ENCODE measurements at regions not wholly inside any gene's neighbourhood (a gene's known extent, or its start where the extent isn't known, plus 50 kb on each side); places are given as distances from the start of the nearest gene placed in this dataset.
"Not testable (repeated sequence)": the region's sequence is repeated elsewhere in the genome, so short reads cannot be mapped to it uniquely, and the experiment has no call there.

DNA sequence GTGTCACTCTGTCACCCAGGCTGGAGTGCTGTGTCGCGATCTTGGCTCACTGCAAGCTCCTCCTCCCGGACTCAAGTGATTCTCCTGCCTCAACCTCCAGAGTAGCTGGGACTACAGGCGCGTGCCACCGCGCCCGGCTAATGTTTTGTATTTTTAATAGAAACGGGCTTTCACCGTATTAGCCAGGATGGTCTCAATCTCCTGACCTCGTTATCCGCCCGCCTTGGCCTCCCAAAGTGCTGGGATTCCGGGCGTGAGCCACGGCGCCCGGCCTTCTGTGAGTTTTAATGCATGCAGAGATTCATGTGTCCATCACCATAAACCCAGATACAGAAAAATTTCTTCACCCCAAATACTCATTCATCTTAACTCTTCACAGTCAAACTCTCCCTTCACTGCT, 1046.7 kb downstream of the CDH9 start:
- no peak overlapping the region for H3K4me3 Mint-ChIP-seq
- H3K36me3 Mint-ChIP-seq = no peaks in the 10 kb centered on the region
- H3K27ac Mint-ChIP-seq = no peak overlapping the region
- no peak for DNase-seq (ENCODE audit: extremely low spot score, unreplicated experiment)
- TF ChIP-seq, protein P1, sequence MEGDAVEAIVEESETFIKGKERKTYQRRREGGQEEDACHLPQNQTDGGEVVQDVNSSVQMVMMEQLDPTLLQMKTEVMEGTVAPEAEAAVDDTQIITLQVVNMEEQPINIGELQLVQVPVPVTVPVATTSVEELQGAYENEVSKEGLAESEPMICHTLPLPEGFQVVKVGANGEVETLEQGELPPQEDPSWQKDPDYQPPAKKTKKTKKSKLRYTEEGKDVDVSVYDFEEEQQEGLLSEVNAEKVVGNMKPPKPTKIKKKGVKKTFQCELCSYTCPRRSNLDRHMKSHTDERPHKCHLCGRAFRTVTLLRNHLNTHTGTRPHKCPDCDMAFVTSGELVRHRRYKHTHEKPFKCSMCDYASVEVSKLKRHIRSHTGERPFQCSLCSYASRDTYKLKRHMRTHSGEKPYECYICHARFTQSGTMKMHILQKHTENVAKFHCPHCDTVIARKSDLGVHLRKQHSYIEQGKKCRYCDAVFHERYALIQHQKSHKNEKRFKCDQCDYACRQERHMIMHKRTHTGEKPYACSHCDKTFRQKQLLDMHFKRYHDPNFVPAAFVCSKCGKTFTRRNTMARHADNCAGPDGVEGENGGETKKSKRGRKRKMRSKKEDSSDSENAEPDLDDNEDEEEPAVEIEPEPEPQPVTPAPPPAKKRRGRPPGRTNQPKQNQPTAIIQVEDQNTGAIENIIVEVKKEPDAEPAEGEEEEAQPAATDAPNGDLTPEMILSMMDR (conservative IDR thresholded peaks at IDR 0.05) = no peak
- H3K4me1 Mint-ChIP-seq (ENCODE audit: unreplicated experiment) = no peaks in the 10 kb centered on the region
- H3K9me3 Mint-ChIP-seq = no peaks in the 10 kb centered on the region
- H3K27me3 Mint-ChIP-seq = no peaks in the 10 kb centered on the region

DNA sequence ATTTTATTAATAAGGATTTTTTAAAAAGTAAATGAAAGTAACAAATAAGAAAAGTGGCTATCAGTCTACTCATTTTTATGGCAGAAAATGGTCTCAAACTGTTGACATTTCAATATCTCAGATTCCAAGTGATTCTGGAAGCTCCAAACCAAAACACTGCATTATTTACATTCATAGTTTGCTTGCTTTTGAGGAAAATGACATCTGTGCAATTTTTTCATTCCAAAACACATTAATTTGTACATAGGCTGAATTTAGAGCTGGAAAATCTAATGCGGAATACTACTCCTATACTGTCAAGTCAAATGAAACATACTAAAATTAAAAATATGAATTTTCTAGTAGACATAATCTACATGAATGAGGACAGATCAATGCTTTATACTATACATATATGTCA, 1047.6 kb downstream of the CDH9 start:
- H3K9me3 Mint-ChIP-seq = no peaks in the 10 kb centered on the region
- DNase-seq (ENCODE audit: extremely low spot score, unreplicated experiment) = no peak
- H3K36me3 Mint-ChIP-seq = no peaks in the 10 kb centered on the region
- no peaks in the 10 kb centered on the region for H3K4me1 Mint-ChIP-seq (ENCODE audit: unreplicated experiment)
- TF ChIP-seq, protein P1 (conservative IDR thresholded peaks at IDR 0.05) = no peak
- no peaks in the 10 kb centered on the region for H3K27me3 Mint-ChIP-seq
- H3K4me3 Mint-ChIP-seq = no peak overlapping the region
- no peak overlapping the region for H3K27ac Mint-ChIP-seq

DNA sequence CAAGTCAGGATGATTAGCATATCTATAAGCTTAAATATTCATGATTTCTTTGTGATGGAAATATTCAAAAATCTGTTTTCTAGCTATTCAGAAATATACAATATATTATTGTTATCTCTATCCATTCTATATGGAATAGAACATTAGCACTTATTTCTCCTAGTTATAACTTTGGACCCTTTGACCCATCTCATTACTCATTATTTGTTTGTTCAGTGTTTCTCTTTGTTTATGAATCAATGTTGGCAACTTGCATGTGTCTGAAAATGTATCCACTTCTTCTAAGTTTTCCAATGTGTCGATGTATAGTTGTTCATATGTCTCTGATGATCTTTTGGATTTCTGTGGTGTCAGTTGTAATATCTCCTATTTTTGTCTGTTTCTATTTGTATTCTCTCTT, 1059.3 kb downstream of the CDH9 start:
- Mint-ChIP-seq H3K27me3 (no peaks in the 10 kb centered on the region), H3K36me3 (no peaks in the 10 kb centered on the region), H3K27ac (no peak overlapping the region), H3K4me1 (ENCODE audit: unreplicated experiment) (no peaks in the 10 kb centered on the region), H3K9me3 (no peaks in the 10 kb centered on the region), H3K4me3 (no peak overlapping the region)
- TF ChIP-seq, protein P1 (conservative IDR thresholded peaks at IDR 0.05) = no peak
- no peak for DNase-seq (ENCODE audit: extremely low spot score, unreplicated experiment)

DNA sequence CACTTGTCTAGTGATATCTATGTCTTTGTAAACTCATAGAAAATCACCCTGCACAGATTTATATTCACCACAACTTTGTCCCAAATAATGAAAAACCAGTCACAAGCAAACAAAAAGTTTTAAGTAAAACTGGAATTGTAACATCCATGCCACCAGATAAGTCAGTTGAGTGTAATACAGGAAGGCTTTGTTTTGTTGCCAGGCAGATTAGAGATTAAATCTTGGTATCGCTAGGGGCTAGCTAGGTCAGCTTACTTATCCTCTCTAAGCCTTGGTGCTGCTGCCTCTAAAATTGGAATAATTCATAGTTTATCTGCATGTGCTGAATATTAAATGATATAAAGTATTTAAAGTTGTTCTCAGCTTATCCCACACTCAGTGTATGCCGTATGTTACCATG, 1062.5 kb downstream of the CDH9 start:
- H3K27ac Mint-ChIP-seq = no peak overlapping the region
- no peaks in the 10 kb centered on the region for H3K27me3 Mint-ChIP-seq
- TF ChIP-seq, protein P1 (conservative IDR thresholded peaks at IDR 0.05) = no peak
- no peaks in the 10 kb centered on the region for H3K4me1 Mint-ChIP-seq (ENCODE audit: unreplicated experiment)
- H3K36me3 Mint-ChIP-seq = no peaks in the 10 kb centered on the region
- no peaks in the 10 kb centered on the region for H3K9me3 Mint-ChIP-seq
- H3K4me3 Mint-ChIP-seq = no peak overlapping the region
- no peak for DNase-seq (ENCODE audit: extremely low spot score, unreplicated experiment)

DNA sequence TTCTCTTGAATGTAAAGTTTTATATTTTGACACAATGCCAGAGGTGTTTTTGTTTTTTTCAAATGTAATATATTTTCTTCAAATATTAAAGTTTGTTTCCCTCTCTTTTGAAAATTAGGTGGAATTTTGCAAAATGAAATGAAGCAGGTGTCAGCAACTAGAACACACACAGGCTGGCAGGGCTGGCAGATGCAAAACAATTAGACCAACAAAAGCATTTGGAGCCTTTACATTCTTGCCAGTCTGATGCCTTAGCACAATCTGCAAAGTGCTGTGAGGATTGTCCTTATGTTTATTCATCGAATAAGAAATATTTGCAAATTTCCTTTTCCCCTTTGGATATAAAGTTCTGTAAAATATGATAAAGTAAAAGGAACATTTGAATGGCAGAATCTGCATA, 1063.9 kb downstream of the CDH9 start:
- Mint-ChIP-seq H3K4me3 (no peak overlapping the region), H3K4me1 (ENCODE audit: unreplicated experiment) (no peaks in the 10 kb centered on the region), H3K27me3 (no peaks in the 10 kb centered on the region), H3K9me3 (no peaks in the 10 kb centered on the region), H3K27ac (no peak overlapping the region), H3K36me3 (no peaks in the 10 kb centered on the region)
- TF ChIP-seq, protein P1 (conservative IDR thresholded peaks at IDR 0.05) = no peak
- no peak for DNase-seq (ENCODE audit: extremely low spot score, unreplicated experiment)

DNA sequence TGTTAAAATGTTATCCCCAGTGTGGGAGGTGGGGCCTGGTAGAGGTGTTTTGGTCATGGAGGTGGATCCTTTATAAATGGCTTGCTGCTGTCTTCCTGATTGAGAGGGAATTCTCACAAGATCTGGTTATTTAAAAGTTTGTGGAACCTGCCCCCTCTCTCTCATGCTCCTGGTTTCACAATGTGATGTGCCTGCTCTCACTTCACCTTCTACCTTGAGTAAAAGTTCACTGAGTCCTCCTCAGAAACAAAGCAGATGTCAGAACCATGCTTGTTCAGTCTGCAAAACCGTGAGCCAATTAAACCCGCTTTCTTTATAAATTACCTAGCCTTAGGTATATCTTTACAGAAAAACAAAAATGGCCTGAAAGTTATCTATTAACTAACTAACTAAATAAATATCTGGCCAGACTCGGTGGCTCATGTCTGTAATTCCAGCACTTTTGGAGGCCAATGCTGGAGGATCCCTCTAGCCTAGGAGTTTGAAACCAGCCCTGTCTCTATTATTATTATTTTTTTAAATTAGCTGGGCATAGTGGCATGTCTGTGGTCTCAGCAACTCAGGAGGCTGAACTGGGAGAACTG, 1067.4 kb downstream of the CDH9 start:
- Mint-ChIP-seq H3K27ac (no peak overlapping the region), H3K9me3 (no peaks in the 10 kb centered on the region), H3K4me1 (ENCODE audit: unreplicated experiment) (no peaks in the 10 kb centered on the region), H3K36me3 (no peaks in the 10 kb centered on the region), H3K27me3 (no peaks in the 10 kb centered on the region), H3K4me3 (no peak overlapping the region)
- TF ChIP-seq, protein P1 (conservative IDR thresholded peaks at IDR 0.05) = no peak
- DNase-seq (ENCODE audit: extremely low spot score, unreplicated experiment) = no peak

DNA sequence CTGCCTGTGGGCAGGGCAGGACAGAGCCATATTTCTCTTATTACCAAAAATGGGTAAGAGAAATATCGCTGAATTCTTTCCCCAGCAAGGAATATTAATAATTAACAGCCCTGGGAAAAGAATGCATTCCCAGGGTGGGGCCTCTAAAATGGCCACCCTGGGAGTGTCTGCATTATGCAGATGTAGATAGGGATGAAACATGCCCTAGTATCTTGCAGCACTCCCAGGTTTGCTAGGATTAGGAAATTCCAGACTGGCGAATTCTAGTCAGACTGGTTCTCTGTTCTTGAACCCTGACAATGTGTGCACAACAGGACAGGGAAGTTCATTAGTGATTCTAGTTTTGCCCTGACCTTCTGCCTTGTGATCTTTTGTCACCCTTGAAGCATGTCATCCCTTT, 1069.3 kb downstream of the CDH9 start:
- H3K27ac Mint-ChIP-seq; H3K9me3 Mint-ChIP-seq; H3K4me1 Mint-ChIP-seq (ENCODE audit: unreplicated experiment); H3K36me3 Mint-ChIP-seq; H3K27me3 Mint-ChIP-seq; DNase-seq (ENCODE audit: extremely low spot score, unreplicated experiment); H3K4me3 Mint-ChIP-seq: not testable (repeated sequence)

All from type B pancreatic cell (in vitro differentiated cells).